Keratinocyte (primary cell): ENCODE measurements at regions not wholly inside any gene's neighbourhood (a gene's known extent, or its start where the extent isn't known, plus 50 kb on each side); places are given as distances from the start of the nearest gene placed in this dataset.

ENCODE experiments used
- CTCF ChIP-seq, 3 experiments: IDR thresholded peaks in 1 of 3; conservative IDR thresholded peaks in 1 of 3; optimal IDR thresholded peaks in 1 of 3; 2 replicates in 2 of 3; 3 replicates in 1 of 3; pipeline versions ENCODE3 to v1.5.1; 2011; ENCODE audit warnings: low read length in 3 of 3, mild to moderate bottlenecking in 3 of 3, moderate library complexity in 2 of 3, control low read depth in 1 of 3, inconsistent platforms in 1 of 3; ENCODE audit not compliant: insufficient read depth in 2 of 3; ENCODE audit errors: extremely low read depth in 1 of 3
- EZH2 ChIP-seq: IDR thresholded peaks from one replicate; pipeline ENCODE4 v1.6.1; 2012; ENCODE audit warnings: inconsistent platforms, mild to moderate bottlenecking, low read length, moderate library complexity

- no peak for TF ChIP-seq CTCF (optimal IDR thresholded peaks at IDR 0.05 in 1 of 3, IDR thresholded peaks at IDR 0.05 in 1 of 3, conservative IDR thresholded peaks at IDR 0.05 in 1 of 3; ENCODE audit: extremely low read depth in 1 of 3, insufficient read depth in 2 of 3, low read length in 3 of 3)
- TF ChIP-seq EZH2, result no peak
Observed at GRCh38 chr7:91324663-91325062, 60.4 kb downstream of the FZD1 start.
